PC-3 (cell line): ENCODE measurements at regions not wholly inside any gene's neighbourhood (a gene's known extent, or its start where the extent isn't known, plus 50 kb on each side); places are given as distances from the start of the nearest gene placed in this dataset.

Experiments used
- ATAC-seq: fragments of 200-7000 bp; cut with Tn5 transposase; 2 replicates; pipeline ENCODE4 v1.9.1; 2020; ENCODE audit warnings: mild to moderate bottlenecking, moderate library complexity
- BruUV-seq: library from RNA; stranded (reverse); fragments of 400-500 nt; replicated peaks from 2 replicates; lab custom pipeline; 2021; lab: Mats Ljungman, UMichigan
- CTCF ChIA-PET: fragments of 300-600 bp; sonication (Branson Sonifier 250); formaldehyde crosslinking; loops from one replicate; lab custom pipeline; 2022; ENCODE audit warnings: antibody characterized with exemption; lab: Charles Lee
- POLR2A ChIA-PET: fragments of 300-600 bp; sonication (Branson Sonifier 250); formaldehyde crosslinking; loops from one replicate; lab custom pipeline; 2022; ENCODE audit warnings: antibody characterized with exemption; ENCODE audit not compliant: unreplicated experiment; lab: Charles Lee
- DNase-seq: peaks from one replicate; pipeline ENCODE4 v3.0.0-alpha.2; 2015
- H2AFZ ChIP-seq: fragments of 300-600 bp; sonication (generic); 2 replicates; pipeline ENCODE4 v1.6.0; 2016; ENCODE audit warnings: antibody characterized with exemption, low read length
- H3F3A ChIP-seq: fragments of 300-600 bp; sonication (generic); one replicate; pipeline ENCODE4 v1.6.0; 2017; ENCODE audit warnings: antibody characterized with exemption, low read length, control low read depth, mild to moderate bottlenecking; ENCODE audit not compliant: unreplicated experiment
- H3K27ac ChIP-seq: fragments of 300-600 bp; sonication (generic); 2 replicates; pipeline ENCODE4 v1.5.1; 2016; ENCODE audit warnings: mild to moderate bottlenecking, low read length
- H3K27me3 ChIP-seq: fragments of 300-600 bp; sonication (generic); 2 replicates; pipeline ENCODE4 v1.6.1; 2016; ENCODE audit warnings: low read length, mixed read lengths
- H3K36me3 ChIP-seq: fragments of 300-600 bp; sonication (generic); 2 replicates; pipeline ENCODE4 v1.6.1; 2016; ENCODE audit warnings: low read depth, mixed run types, low read length, mixed read lengths
- H3K4me1 ChIP-seq: fragments of 300-600 bp; sonication (generic); 2 replicates; pipeline ENCODE4 v1.5.1; 2016; ENCODE audit warnings: low read length; ENCODE audit not compliant: insufficient read depth
- H3K4me2 ChIP-seq: fragments of 300-600 bp; sonication (generic); 2 replicates; pipeline ENCODE4 v1.6.0; 2016; ENCODE audit warnings: low read length
- H3K4me3 ChIP-seq: fragments of 300-600 bp; sonication (generic); 2 replicates; pipeline ENCODE4 v1.5.1; 2016; ENCODE audit warnings: mild to moderate bottlenecking, low read length, mixed read lengths
- H3K79me2 ChIP-seq: fragments of 300-600 bp; sonication (generic); 2 replicates; pipeline ENCODE4 v1.6.1; 2017; ENCODE audit warnings: low read length, mixed read lengths
- H3K9ac ChIP-seq: fragments of 300-600 bp; sonication (generic); 2 replicates; pipeline ENCODE4 v1.6.0; 2016; ENCODE audit warnings: mild to moderate bottlenecking, low read length
- H3K9me2 ChIP-seq: fragments of 300-600 bp; sonication (generic); replicated peaks from 2 replicates; pipeline ENCODE4 v1.6.1; 2016; ENCODE audit warnings: mixed run types, low read length, mixed read lengths
- H3K9me3 ChIP-seq: fragments of 300-600 bp; sonication (generic); 2 replicates; pipeline ENCODE4 v1.6.1; 2016; ENCODE audit warnings: low read length, mixed read lengths
- H4K20me1 ChIP-seq: fragments of 300-600 bp; sonication (generic); 2 replicates; pipeline ENCODE4 v1.6.1; 2016; ENCODE audit warnings: low read length, mixed read lengths
- CTCF ChIP-seq: fragments of 300-600 bp; sonication (generic); conservative IDR thresholded peaks from 2 replicates; pipeline ENCODE4 v1.5.1; 2017; ENCODE audit warnings: antibody characterized with exemption, low read depth, mild to moderate bottlenecking, low read length
- EZH2 ChIP-seq: fragments of 300-600 bp; sonication (generic); IDR thresholded peaks from one replicate; pipeline ENCODE4 v1.6.1; 2017; ENCODE audit warnings: antibody characterized with exemption, mild to moderate bottlenecking, low read length; ENCODE audit not compliant: unreplicated experiment
- EZH2phosphoT487 ChIP-seq: fragments of 300-600 bp; sonication (generic); IDR thresholded peaks from 2 replicates; pipeline ENCODE4 v1.6.1; 2018; ENCODE audit warnings: mild to moderate bottlenecking, antibody characterized with exemption, low read length, borderline replicate concordance
- intact Hi-C: fragments of 100-400 bp; cut with micrococcal nuclease; formaldehyde crosslinking; loops from 2 replicates; pipeline ENCODE4 v1.9.0; 2023

DNA sequence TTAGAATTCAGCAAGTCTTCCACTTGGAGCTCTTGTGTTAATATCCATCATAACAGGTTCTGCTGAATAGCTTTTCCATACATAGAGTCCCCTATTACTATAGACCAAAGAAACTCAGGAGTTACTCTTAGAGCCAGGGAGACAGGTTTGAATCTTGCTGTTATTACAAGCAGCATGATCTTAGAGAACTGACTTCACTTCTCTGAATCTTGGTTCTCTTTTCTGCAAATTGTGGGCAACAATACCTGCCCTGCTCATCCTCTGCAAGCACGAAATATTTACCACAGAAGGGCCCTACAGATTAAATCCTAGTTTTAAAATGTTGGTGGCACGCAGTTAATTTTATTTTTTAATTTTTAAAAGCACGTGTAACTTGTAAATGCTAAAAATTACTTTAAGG, 111.7 kb downstream of the TLR4 start:
- TF ChIP-seq EZH2phosphoT487 (no peak), CTCF (no peak), EZH2 (no peak)

GRCh38 chr9:117821954-117822353, 117.8 kb downstream of the TLR4 start:
- Histone ChIP-seq H3K27ac (no peak overlapping the region), H3K36me3 (no peaks in the 10 kb centered on the region), H3K27me3 (no peaks in the 10 kb centered on the region), H3K79me2 (no peaks in the 10 kb centered on the region), H2AFZ (no peak overlapping the region), H3K4me3 (no peak overlapping the region), H3K9me2 (no peaks in the 10 kb centered on the region), H3K4me2 (no peak overlapping the region), H3K9ac (no peak overlapping the region), H3K4me1 (no peaks in the 10 kb centered on the region), H4K20me1 (no peaks in the 10 kb centered on the region), H3F3A (no peaks in the 10 kb centered on the region), H3K9me3 (no peaks in the 10 kb centered on the region)
- TF ChIP-seq CTCF: no peak
- TF ChIP-seq EZH2: no peak
- TF ChIP-seq EZH2phosphoT487: no peak
- intact Hi-C loops: no loop called here
- ChIA-PET POLR2A (no interaction called here), CTCF (no interaction called here)
- DNase-seq (no peak), ATAC-seq (no peak)
- BruUV-seq: no TSS peak

More for the DNA sequence above, 111.7 kb downstream of the TLR4 start:
- Histone ChIP-seq H3K9ac (no peak overlapping the region), H4K20me1 (no peaks in the 10 kb centered on the region), H3K27ac (no peak overlapping the region), H3K36me3 (no peaks in the 10 kb centered on the region), H3K4me3 (no peak overlapping the region), H3K4me1 (no peaks in the 10 kb centered on the region), H3F3A (no peaks in the 10 kb centered on the region), H3K9me3 (no peaks in the 10 kb centered on the region), H3K79me2 (no peaks in the 10 kb centered on the region), H3K9me2 (no peaks in the 10 kb centered on the region), H3K27me3 (no peaks in the 10 kb centered on the region), H3K4me2 (no peak overlapping the region), H2AFZ (no peak overlapping the region)
- ChIA-PET CTCF (no interaction called here), POLR2A (no interaction called here)
- BruUV-seq: no TSS peak
- intact Hi-C loops: no loop called here
- ATAC-seq (no peak), DNase-seq (no peak)

GRCh38 chr9:117823576-117823975, 119.4 kb downstream of the TLR4 start:
- intact Hi-C loops: no loop called here
- no peaks in the 10 kb centered on the region for H3K9me3 ChIP-seq
- no peaks in the 10 kb centered on the region for H3F3A ChIP-seq
- no peak for DNase-seq
- no peaks in the 10 kb centered on the region for H3K27me3 ChIP-seq
- H3K4me3 ChIP-seq: no peak overlapping the region
- no peak overlapping the region for H3K4me2 ChIP-seq
- POLR2A ChIA-PET: no interaction called here
- no peaks in the 10 kb centered on the region for H4K20me1 ChIP-seq
- no peak overlapping the region for H3K27ac ChIP-seq
- TF ChIP-seq EZH2: no peak
- TF ChIP-seq EZH2phosphoT487: no peak
- no peak for TF ChIP-seq CTCF
- CTCF ChIA-PET: no interaction called here
- H3K9ac ChIP-seq: no peak overlapping the region
- BruUV-seq: no TSS peak
- H3K36me3 ChIP-seq: no peaks in the 10 kb centered on the region
- H3K79me2 ChIP-seq: no peaks in the 10 kb centered on the region
- no peak for ATAC-seq
- H3K4me1 ChIP-seq: no peaks in the 10 kb centered on the region
- H3K9me2 ChIP-seq: no peaks in the 10 kb centered on the region
- H2AFZ ChIP-seq: no peak overlapping the region
